ENCODE measurements at regions not wholly inside any gene's neighbourhood (a gene's known extent, or its start where the extent isn't known, plus 50 kb on each side); places are given as distances from the start of the nearest gene placed in this dataset.

GRCh38 chr2:234723400-234723799 lies 226.5 kb upstream of the ARL4C start (continued):
- TF ChIP-seq FEZF1 (tag by site-specific recombination; IDR thresholded peaks at IDR 0.05) (no peak), KLF8 (tag by site-specific recombination; IDR thresholded peaks at IDR 0.05) (no peak), ZNF223 (tag by site-specific recombination; IDR thresholded peaks at IDR 0.05) (no peak), ZNF391 (tag by site-specific recombination; IDR thresholded peaks at IDR 0.05; ENCODE audit: borderline replicate concordance, low read depth) (no peak), GFI1B (tag by site-specific recombination; IDR thresholded peaks at IDR 0.05) (no peak), KLF17 (tag by site-specific recombination; IDR thresholded peaks at IDR 0.05) (no peak), ZNF211 (tag by site-specific recombination; IDR thresholded peaks at IDR 0.05; ENCODE audit: low read depth) (no peak), ZNF768 (tag by site-specific recombination; IDR thresholded peaks at IDR 0.05) (no peak), ZFP69B (tag by site-specific recombination; IDR thresholded peaks at IDR 0.05) (no peak)

GRCh38 chr2:234722176-234722575 lies 225.3 kb upstream of the ARL4C start:
- POLR2A ChIA-PET: no interaction called here

More at GRCh38 chr2:234722176-234722575, 225.3 kb upstream of the ARL4C start:
- Histone ChIP-seq H3K4me1 (ENCODE audit: control insufficient read depth, insufficient read depth, low read length) (no peaks in the 10 kb centered on the region), H3K4me3 (ENCODE audit: low read depth, low read length) (no peak overlapping the region), H3K27ac (ENCODE audit: extremely low read depth, low read depth, low read length) (no peak overlapping the region), H3K9me3 (ENCODE audit: control insufficient read depth, insufficient read depth, low read depth, low read length) (no peaks in the 10 kb centered on the region), H3K36me3 (ENCODE audit: control insufficient read depth in 2 of 2, insufficient read depth in 1 of 2, low read length in 2 of 2) (no peaks in the 10 kb centered on the region)
- TF ChIP-seq ZBTB44 (tag by site-specific recombination; IDR thresholded peaks at IDR 0.05) (no peak), HOXA7 (CRISPR knock-in tag; IDR thresholded peaks at IDR 0.05; ENCODE audit: borderline replicate concordance) (no peak), ZNF510 (tag by site-specific recombination; IDR thresholded peaks at IDR 0.05; ENCODE audit: insufficient replicate concordance) (no peak), ZNF426 (tag by site-specific recombination; IDR thresholded peaks at IDR 0.05) (no peak), ZNF26 (tag by site-specific recombination; IDR thresholded peaks at IDR 0.05) (no peak), ZSCAN4 (tag by site-specific recombination; IDR thresholded peaks at IDR 0.05) (no peak), ZNF600 (tag by site-specific recombination; IDR thresholded peaks at IDR 0.05) (no peak), ZNF701 (tag by site-specific recombination; IDR thresholded peaks at IDR 0.05) (no peak), BCL11B (tag by site-specific recombination; IDR thresholded peaks at IDR 0.05; ENCODE audit: low read depth) (no peak), PATZ1 (tag by site-specific recombination; IDR thresholded peaks at IDR 0.05) (no peak)
- CTCF ChIA-PET: no interaction called here

Measured in HEK293 (cell line).